CD1c-positive myeloid dendritic cell (primary cell): ENCODE measurements at regions not wholly inside any gene's neighbourhood (a gene's known extent, or its start where the extent isn't known, plus 50 kb on each side); places are given as distances from the start of the nearest gene placed in this dataset.

Source experiments
- DNase-seq: peaks from one replicate; pipeline ENCODE4 v3.0.0-alpha.2; 2016; ENCODE audit errors: extremely low spot score

GRCh38 chr12:5227708-5228373, 184.2 kb downstream of the KCNA5 start:
- no peak for DNase-seq

DNA sequence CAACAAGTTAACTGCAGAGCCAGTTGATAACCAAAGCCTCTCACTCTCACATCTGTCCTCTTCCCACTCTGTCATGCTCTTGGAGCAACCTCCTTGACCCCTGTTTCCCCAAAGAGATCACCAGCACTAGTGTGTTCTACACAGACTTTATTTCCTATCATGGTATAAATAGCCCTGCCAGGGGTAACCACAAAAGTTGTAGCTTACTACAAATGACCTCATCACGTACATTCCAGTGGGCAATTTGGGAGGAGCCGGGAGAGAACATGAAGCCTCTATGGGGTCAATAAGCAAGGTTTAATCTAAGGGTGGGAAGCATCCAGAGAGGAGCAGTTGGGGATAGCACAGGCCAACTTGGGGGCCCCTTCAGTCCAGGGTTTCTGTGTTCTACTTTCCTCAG, 186.5 kb downstream of the KCNA5 start:
- DNase-seq: no peak

- no peak for DNase-seq
These were observed 187.2 kb downstream of the KCNA5 start for GRCh38 chr12:5230861-5231260.

DNA sequence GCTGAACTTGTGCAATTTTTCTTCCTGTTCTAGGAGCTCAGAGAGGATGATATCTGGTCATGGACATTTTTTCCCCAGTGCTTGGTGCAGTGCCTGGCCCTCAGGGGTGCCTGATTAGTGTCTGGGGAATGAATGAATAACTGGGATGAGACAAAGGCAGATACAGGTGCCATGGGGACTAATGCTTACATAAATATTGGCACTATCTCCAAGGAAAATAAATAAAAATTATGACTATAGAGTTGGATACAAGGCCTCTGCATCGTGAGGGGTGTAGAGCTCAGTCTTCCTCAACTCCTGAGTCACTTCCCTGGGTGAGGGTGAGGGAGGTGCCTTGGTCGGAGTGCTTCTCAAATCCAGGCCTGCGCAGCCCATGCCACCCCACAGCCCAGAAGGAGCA, 188.6 kb downstream of the KCNA5 start:
- DNase-seq: no peak

DNA sequence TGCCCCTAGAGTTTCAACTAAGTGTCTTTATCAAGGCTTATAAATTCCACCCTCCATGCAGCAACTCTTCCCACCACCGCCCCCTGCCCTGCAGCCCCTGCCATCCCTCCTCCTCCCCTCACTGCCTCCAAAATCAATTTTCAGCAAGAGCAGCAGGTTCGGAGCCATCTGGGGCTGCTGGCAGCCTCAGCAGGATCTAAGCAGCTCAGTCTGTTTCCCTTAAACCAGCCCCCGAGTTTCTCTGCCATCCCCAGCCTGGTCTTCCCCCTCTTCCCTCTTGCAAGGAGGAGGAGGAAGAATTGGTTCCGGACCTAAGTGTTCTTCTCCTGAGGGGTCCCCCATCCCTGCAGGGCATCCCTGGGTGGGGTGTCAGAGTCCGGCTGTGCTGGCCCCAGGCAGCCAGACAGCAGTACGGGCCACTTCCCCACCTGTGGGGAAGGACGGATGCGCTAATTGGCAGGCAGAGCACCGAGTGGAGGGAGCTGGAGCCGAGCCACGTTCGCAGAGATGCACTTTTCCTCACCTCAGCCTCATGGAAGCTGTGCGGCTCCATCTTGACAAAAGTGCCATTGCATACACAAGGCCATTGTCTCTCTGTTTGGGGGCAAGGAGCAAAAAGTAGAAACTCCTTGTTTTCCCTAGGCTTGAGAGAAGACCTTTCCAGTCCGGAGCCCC, 189.3 kb downstream of the KCNA5 start:
- DNase-seq: no peak

GRCh38 chr12:5236022-5236640, 192.5 kb downstream of the KCNA5 start:
- no peak for DNase-seq

GRCh38 chr12:5242440-5242839, 189.5 kb upstream of the NTF3 start:
- no peak for DNase-seq

GRCh38 chr12:5243014-5243413, 188.9 kb upstream of the NTF3 start:
- DNase-seq: no peak

GRCh38 chr12:5244513-5244972, 187.4 kb upstream of the NTF3 start:
- DNase-seq: no peak

- no peak for DNase-seq
These were observed 185.7 kb upstream of the NTF3 start for GRCh38 chr12:5246196-5246595.

DNA sequence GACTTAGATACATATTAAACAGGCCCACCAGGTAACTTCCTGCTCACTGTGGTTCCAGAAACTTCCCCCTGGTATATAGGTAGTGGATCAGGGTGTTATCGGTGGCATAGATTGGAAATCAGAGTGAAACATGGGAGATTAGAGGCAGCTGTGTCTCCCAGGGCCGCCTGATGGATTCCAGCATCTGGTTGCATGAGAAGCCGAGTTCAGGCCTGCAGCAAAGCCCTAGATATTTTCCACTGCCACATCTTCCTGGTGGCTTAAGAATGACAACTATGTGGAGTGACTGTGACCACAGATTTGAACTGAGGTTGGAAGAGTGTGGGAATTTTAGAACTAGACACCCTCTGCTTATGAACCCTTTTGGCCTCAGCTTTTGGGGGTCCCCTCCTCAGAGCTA, 184.8 kb upstream of the NTF3 start:
- DNase-seq: no peak

DNA sequence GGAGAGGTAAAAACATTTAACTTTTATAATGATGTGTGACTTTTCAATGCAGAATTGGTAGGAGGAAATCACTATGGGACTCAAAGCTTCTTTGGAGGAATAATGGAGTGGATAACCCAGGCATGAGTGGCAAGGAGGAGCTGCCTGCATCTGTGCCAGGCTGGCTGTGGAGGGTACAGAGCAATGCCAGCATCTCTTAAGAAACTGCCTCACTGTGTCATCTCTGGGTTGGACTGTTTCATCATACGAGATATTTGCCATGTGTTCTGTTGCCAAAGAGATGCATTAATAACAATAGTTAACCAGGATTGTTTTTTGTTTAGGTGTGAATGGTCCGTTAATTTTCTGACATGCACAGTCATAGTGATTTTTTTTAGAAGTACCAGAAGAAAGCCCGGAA, 183.7 kb upstream of the NTF3 start:
- DNase-seq: no peak

GRCh38 chr12:5248999-5249526, 182.8 kb upstream of the NTF3 start:
- no peak for DNase-seq

DNA sequence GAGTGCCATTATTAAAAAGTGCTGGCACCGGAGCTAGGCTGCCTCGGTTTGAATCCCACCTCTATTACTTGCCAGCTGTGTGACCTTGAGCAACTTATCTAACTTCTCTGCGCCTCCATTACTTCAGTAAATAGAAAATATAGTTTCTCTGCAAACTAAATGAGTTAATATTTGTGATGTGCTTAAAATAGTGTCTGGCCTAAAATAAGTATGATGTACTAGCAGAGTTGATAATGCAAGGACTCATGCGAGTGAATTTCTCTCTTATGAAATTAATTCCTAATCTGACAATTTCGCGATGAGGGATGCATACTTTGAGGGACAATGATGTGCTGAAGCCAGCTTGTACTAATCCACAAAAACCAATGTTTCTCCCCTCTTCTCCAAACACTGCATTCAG, 180.8 kb upstream of the NTF3 start:
- no peak for DNase-seq

DNA sequence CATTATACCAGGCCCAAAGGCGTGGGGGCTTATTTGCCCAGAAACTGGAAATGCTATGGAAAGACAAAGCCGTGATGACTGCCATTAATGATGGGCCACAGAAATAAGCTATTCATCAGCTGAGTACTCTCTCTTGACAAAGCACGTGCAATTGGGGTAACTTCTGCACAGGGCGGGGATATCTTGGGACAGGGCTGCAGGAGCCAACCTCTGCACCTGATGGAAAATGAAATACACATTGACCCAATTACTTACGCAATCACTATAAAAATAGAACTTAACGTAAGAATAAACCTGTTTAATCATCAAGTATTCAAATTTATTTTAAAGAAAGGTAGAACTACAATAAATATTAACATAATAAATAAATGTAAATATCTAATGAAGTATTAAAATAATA, 180.1 kb upstream of the NTF3 start:
- no peak for DNase-seq

DNA sequence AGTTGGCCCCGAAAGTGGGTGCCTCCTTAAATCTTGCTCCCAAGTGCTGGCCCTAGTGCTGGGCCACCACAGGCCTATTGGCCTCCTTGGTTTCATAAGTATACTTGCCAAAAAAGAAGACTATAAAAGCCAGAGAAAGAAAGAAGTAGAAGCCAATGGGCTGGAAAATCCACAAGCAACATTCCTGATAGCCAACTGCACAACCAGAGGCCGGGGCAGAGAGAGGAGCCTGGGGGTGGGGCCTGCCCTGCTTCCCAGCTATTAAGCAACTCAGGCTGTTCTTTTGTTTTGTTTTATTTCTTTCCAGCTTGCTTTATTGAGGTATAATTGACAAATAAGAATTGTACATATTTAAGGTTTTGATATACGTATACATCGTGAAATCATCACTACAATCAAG, 177.2 kb upstream of the NTF3 start:
- no peak for DNase-seq

DNA sequence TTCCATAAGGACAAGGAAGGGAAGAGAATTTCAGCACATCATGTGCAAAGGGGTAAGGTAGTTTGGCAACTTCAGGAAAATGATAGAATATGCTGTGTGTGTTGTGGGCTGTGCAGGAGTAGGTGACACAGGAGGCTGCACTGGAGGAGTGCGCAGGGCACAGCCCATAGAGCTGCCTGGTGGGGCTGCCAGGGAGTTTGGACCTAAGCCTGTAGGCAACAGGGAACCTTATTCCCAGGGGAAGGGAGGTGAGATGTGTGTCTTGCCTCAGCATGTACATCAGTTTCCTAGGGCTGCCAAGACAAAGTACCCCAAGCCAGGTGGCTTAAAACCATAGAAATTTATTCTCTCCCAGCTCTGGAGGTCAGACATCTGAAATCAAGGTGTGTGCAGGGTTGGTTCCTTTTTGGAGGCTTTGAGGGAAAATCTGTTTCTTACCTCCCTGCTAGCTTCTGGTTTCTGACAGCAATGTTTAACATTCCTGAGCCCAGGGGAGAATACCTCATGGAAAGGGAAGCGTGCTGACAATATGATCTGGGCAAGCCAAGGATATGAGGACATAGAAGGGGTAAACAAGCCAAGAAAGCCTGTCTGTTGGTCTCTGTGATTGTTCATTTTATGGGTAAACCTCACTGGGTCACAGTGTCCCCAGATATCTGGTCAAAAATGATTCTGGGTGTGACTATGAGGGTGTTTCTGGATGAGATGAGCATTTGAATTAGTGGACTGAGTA, 174.0 kb upstream of the NTF3 start:
- no peak for DNase-seq

DNA sequence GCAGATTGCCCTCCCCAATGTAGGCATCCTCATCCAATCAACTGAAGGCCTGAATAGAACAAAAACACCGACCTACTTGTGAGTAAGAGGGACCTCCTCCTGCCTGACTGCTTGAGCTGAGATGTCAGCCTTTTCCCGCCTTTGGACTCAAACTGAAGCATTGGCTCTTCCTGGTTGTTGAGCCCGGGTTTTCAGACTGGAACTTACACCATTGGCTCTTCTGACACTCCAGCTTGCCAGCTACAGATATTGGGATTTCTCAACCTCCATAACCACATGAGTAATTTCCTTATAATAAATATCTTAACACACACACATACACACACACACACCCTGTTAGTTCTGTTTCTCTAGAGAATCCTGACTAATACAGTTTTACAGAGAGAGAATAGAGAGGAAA, 173.4 kb upstream of the NTF3 start:
- DNase-seq: no peak

- no peak for DNase-seq
These were observed 173.0 kb upstream of the NTF3 start for GRCh38 chr12:5258926-5259325.

- DNase-seq: no peak
These were observed 172.4 kb upstream of the NTF3 start for GRCh38 chr12:5259523-5259922.

- no peak for DNase-seq
These were observed 171.8 kb upstream of the NTF3 start for GRCh38 chr12:5260086-5260485.

- DNase-seq: no peak
These were observed 171.3 kb upstream of the NTF3 start for GRCh38 chr12:5260591-5261086.
